Activated CD8-positive, alpha-beta T cell treated with anti-CD3 and anti-CD28 coated beads for 36 hours (primary cell): ENCODE measurements at regions not wholly inside any gene's neighbourhood (a gene's known extent, or its start where the extent isn't known, plus 50 kb on each side); places are given as distances from the start of the nearest gene placed in this dataset.
A peak's percentile ranks its signal among the peaks of the same experiment; 100 is the strongest.

ENCODE experiments used
- ATAC-seq: fragments of 200-7000 bp; cut with Tn5 transposase; one replicate; pipeline ENCODE4 v1.10.0; 2021; ENCODE audit warnings: mild to moderate bottlenecking, moderate library complexity
- CTCF ChIA-PET: fragments of 350-600 bp; sonication (Branson Sonifier 250); formaldehyde crosslinking; loops from one replicate; lab custom pipeline; 2021; ENCODE audit warnings: antibody characterized with exemption; lab: Charles Lee
- POLR2A ChIA-PET: fragments of 350-600 bp; sonication (Branson Sonifier 250); formaldehyde crosslinking; loops from one replicate; lab custom pipeline; 2021; ENCODE audit warnings: antibody characterized with exemption; lab: Charles Lee
- DNase-seq: peaks from one replicate; pipeline ENCODE4 v3.0.0-alpha.2; 2020
- H3K27ac Mint-ChIP-seq: one replicate; pipeline ENCODE4 v1.8.0; 2021; ENCODE audit warnings: mild to moderate bottlenecking, mixed read lengths
- H3K27me3 Mint-ChIP-seq: one replicate; pipeline ENCODE4 v1.8.0; 2021; ENCODE audit warnings: mixed read lengths
- H3K36me3 Mint-ChIP-seq: one replicate; pipeline ENCODE4 v1.8.0; 2021; ENCODE audit warnings: low read depth, mixed read lengths
- H3K4me1 Mint-ChIP-seq: one replicate; pipeline ENCODE4 v1.8.0; 2021; ENCODE audit warnings: low read depth, mixed read lengths
- H3K4me3 Mint-ChIP-seq: one replicate; pipeline ENCODE4 v1.8.0; 2021; ENCODE audit warnings: mild to moderate bottlenecking, moderate library complexity, mixed read lengths
- H3K9me3 Mint-ChIP-seq: one replicate; pipeline ENCODE4 v1.8.0; 2021; ENCODE audit warnings: mixed read lengths
- CTCF ChIP-seq: fragments of 200-600 bp; IDR thresholded peaks from one replicate; pipeline ENCODE4 v1.8.0; 2022; ENCODE audit warnings: antibody characterized with exemption, mild to moderate bottlenecking
- intact Hi-C: fragments of 100-400 bp; cut with micrococcal nuclease; formaldehyde crosslinking; loops from one replicate; pipeline ENCODE4 v1.10.0; 2022

DNA sequence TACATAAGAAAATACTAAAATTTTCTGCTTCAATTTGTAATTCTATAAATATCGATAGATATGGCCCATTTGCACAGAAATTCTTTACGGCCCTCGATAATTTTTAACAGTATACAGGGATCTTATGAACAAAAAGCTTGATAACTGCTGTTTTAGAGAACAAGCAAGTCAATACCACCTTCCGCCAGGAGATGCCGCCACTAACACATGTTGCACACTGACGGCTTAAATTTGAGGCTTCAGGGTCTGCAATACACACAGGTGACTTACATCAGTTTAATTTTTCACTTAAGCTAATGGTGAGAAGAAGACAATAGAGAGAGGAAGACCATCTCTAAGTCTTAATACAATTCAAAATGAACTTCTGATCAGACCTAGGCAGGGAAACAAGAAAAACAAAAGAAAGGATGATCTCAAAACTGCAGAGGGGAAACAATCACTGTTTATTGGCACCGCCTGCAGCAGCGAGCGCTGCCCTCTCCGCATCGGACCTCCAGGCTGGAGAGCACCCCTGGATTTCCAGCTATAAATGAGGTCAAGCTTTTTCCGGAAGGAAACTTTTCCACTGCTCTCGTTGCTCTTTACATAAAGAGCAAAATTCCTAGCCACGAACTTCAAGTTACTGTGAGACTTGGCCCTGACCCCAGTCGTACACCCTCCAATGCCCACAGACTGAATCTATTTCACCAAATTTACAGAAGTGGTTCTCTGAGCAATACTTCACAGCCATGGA is 53.9 kb downstream of the OTOR start:
- DNase-seq, result peak; percentile 80
- intact Hi-C loops, result loop anchor here (10.0 kb wide), 1 partner anchor 273 kb away; no protein-coding TSS in a partner anchor
- Mint-ChIP-seq H3K9me3 (no peaks in the 10 kb centered on the region), H3K27me3 (peaks cover 34% of the 10 kb centered on the region), H3K36me3 (no peaks in the 10 kb centered on the region), H3K4me3 (no peak overlapping the region), H3K4me1 (no peaks in the 10 kb centered on the region), H3K27ac (no peak overlapping the region)
- POLR2A ChIA-PET, result no interaction called here
- CTCF ChIA-PET, result interaction anchor here (0.7 to 6.3 kb wide), 23 partner anchors 9 to 629 kb away, joined by 3 to 71 read pairs (median 4); no protein-coding TSS in a partner anchor
- TF ChIP-seq CTCF, result peak; percentile 77
- peak; percentile 53 for ATAC-seq

GRCh38 chr20:16802652-16802935 is 54.4 kb downstream of the OTOR start:
- no peak for TF ChIP-seq CTCF
- no peaks in the 10 kb centered on the region for H3K9me3 Mint-ChIP-seq
- H3K27me3 Mint-ChIP-seq, result peaks cover 36% of the 10 kb centered on the region
- intact Hi-C loops, result loop anchor here (10.0 kb wide), 1 partner anchor 272 kb away; no protein-coding TSS in a partner anchor
- DNase-seq, result no peak
- no peak for ATAC-seq
- CTCF ChIA-PET, result interaction anchor here (0.7 to 6.3 kb wide), 18 partner anchors 9 to 629 kb away, joined by 3 to 71 read pairs (median 4); no protein-coding TSS in a partner anchor
- H3K27ac Mint-ChIP-seq, result no peak overlapping the region
- no peaks in the 10 kb centered on the region for H3K36me3 Mint-ChIP-seq
- no peak overlapping the region for H3K4me3 Mint-ChIP-seq
- POLR2A ChIA-PET, result no interaction called here
- H3K4me1 Mint-ChIP-seq, result no peaks in the 10 kb centered on the region

GRCh38 chr20:16803965-16804792 is 56.0 kb downstream of the OTOR start:
- ChIA-PET CTCF (interaction anchor here (0.7 to 6.3 kb wide), 17 partner anchors 9 to 638 kb away, joined by 3 to 71 read pairs (median 4); partner anchors contain the start of gene OTOR), POLR2A (interaction anchor here (0.7 kb wide), 1 partner anchor 13 kb away, joined by 3 read pairs; no protein-coding TSS in a partner anchor)
- TF ChIP-seq CTCF, result peak; percentile 84
- DNase-seq (peak; percentile 68), ATAC-seq (no peak)
- intact Hi-C loops, result loop anchor here (2.0 to 10.0 kb wide), 2 partner anchors 271 to 627 kb away; no protein-coding TSS in a partner anchor
- no peak overlapping the region for H3K27ac Mint-ChIP-seq
- no peak overlapping the region for H3K4me3 Mint-ChIP-seq
- no peaks in the 10 kb centered on the region for H3K9me3 Mint-ChIP-seq
- H3K4me1 Mint-ChIP-seq, result no peaks in the 10 kb centered on the region
- no peaks in the 10 kb centered on the region for H3K36me3 Mint-ChIP-seq
- H3K27me3 Mint-ChIP-seq, result peaks cover 41% of the 10 kb centered on the region

- ATAC-seq, result no peak
- ChIA-PET CTCF (interaction anchor here (1.4 to 6.3 kb wide), 9 partner anchors 8 to 627 kb away, joined by 3 to 71 read pairs (median 6); no protein-coding TSS in a partner anchor), POLR2A (no interaction called here)
Observed at GRCh38 chr20:16804793-16805187, 56.6 kb downstream of the OTOR start.

More at GRCh38 chr20:16804793-16805187, 56.6 kb downstream of the OTOR start:
- H3K4me3 Mint-ChIP-seq, result no peak overlapping the region
- H3K27me3 Mint-ChIP-seq, result peaks cover 43% of the 10 kb centered on the region
- no peaks in the 10 kb centered on the region for H3K4me1 Mint-ChIP-seq
- intact Hi-C loops, result loop anchor here (2.0 to 10.0 kb wide), 2 partner anchors 270 to 626 kb away; no protein-coding TSS in a partner anchor
- H3K36me3 Mint-ChIP-seq, result no peaks in the 10 kb centered on the region
- H3K27ac Mint-ChIP-seq, result no peak overlapping the region
- no peak for DNase-seq
- H3K9me3 Mint-ChIP-seq, result no peaks in the 10 kb centered on the region
- TF ChIP-seq CTCF, result no peak
